ENCODE measurements at regions not wholly inside any gene's neighbourhood (a gene's known extent, or its start where the extent isn't known, plus 50 kb on each side); places are given as distances from the start of the nearest gene placed in this dataset.
A peak's percentile ranks its signal among the peaks of the same experiment; 100 is the strongest.

DNA sequence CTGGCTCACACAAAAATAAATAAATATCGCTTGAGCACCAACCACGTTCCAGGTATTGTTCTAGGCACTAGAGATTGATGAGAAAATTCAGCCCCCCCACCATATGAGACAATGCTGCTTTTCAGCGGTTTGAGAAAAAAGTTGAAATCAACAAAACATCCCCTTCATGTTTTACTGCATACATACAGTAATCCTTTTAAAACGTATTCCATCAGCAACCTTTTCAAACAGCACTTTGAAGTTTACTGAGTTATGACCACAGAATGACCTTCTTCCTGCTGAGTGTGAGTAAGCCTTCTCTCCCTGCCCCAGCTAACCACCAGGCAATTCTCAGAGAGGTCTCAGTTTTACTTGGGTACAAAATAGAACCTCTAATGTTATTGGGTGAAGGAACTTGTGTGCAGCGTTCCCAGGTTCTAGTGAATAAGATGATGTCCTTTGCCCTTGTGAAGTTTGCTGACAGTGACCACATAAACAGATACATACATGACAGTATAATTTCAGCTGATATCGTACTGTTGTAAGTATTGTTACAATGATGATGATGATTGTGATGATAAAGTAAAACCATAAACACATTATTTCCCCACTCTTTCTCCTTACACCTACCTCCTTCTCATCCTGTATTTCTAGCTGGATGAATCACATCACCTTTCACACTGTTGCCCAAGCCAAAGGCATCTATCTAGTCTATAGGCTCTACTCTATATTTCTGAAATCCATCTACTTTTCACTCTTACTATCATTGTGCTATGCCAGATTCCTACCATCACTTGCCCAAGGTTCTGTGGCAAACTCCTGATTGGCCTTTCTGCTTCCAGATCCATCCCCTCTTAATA is 124.4 kb upstream of the KRR1 start (continued):
- peak; percentile 93 for TF ChIP-seq FOSL2 (CRISPR knock-in tag; IDR thresholded peaks at IDR 0.05)
- no peak for TF ChIP-seq MBNL3 (CRISPR knock-in tag; conservative IDR thresholded peaks at IDR 0.05)
- no peak for TF ChIP-seq MTA1 (CRISPR knock-in tag; IDR thresholded peaks at IDR 0.05; ENCODE audit: borderline replicate concordance)
- TF ChIP-seq PLRG1 (conservative IDR thresholded peaks at IDR 0.05), result no peak
- TF ChIP-seq ZNF670 (CRISPR knock-in tag; IDR thresholded peaks at IDR 0.05; ENCODE audit: borderline replicate concordance), result no peak
- TF ChIP-seq ARID2 (CRISPR knock-in tag; IDR thresholded peaks at IDR 0.05; ENCODE audit: borderline replicate concordance), result no peak
- no peak for TF ChIP-seq KLF13 (CRISPR knock-in tag; IDR thresholded peaks at IDR 0.05)
- no peak for TF ChIP-seq CBX2 (IDR thresholded peaks at IDR 0.05; ENCODE audit: low read depth, low read length)
- no peak for TF ChIP-seq CBX2 (CRISPR knock-in tag; IDR thresholded peaks at IDR 0.05; ENCODE audit: low read depth)
- peak; percentile 48; the same call in 1 of the 2 replicates for TF ChIP-seq NR2C2 (CRISPR knock-in tag; IDR thresholded peaks at IDR 0.05; ENCODE audit: borderline replicate concordance)
- TF ChIP-seq ZFP1 (CRISPR knock-in tag; IDR thresholded peaks at IDR 0.05), result no peak
- no peak for TF ChIP-seq ZBTB2 (CRISPR knock-in tag; IDR thresholded peaks at IDR 0.05; ENCODE audit: low read depth)
- no peak for TF ChIP-seq AKAP8 (CRISPR knock-in tag; IDR thresholded peaks at IDR 0.05)
- no peak for TF ChIP-seq EEA1 (CRISPR knock-in tag; IDR thresholded peaks at IDR 0.05; ENCODE audit: borderline replicate concordance)
- TF ChIP-seq, protein P1, sequence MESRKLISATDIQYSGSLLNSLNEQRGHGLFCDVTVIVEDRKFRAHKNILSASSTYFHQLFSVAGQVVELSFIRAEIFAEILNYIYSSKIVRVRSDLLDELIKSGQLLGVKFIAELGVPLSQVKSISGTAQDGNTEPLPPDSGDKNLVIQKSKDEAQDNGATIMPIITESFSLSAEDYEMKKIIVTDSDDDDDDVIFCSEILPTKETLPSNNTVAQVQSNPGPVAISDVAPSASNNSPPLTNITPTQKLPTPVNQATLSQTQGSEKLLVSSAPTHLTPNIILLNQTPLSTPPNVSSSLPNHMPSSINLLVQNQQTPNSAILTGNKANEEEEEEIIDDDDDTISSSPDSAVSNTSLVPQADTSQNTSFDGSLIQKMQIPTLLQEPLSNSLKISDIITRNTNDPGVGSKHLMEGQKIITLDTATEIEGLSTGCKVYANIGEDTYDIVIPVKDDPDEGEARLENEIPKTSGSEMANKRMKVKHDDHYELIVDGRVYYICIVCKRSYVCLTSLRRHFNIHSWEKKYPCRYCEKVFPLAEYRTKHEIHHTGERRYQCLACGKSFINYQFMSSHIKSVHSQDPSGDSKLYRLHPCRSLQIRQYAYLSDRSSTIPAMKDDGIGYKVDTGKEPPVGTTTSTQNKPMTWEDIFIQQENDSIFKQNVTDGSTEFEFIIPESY (CRISPR knock-in tag; IDR thresholded peaks at IDR 0.05), result no peak
- TF ChIP-seq RBM39 (IDR thresholded peaks at IDR 0.05; ENCODE audit: low read depth, low read length, poor library complexity, severe bottlenecking), result no peak
- TF ChIP-seq, protein P2, sequence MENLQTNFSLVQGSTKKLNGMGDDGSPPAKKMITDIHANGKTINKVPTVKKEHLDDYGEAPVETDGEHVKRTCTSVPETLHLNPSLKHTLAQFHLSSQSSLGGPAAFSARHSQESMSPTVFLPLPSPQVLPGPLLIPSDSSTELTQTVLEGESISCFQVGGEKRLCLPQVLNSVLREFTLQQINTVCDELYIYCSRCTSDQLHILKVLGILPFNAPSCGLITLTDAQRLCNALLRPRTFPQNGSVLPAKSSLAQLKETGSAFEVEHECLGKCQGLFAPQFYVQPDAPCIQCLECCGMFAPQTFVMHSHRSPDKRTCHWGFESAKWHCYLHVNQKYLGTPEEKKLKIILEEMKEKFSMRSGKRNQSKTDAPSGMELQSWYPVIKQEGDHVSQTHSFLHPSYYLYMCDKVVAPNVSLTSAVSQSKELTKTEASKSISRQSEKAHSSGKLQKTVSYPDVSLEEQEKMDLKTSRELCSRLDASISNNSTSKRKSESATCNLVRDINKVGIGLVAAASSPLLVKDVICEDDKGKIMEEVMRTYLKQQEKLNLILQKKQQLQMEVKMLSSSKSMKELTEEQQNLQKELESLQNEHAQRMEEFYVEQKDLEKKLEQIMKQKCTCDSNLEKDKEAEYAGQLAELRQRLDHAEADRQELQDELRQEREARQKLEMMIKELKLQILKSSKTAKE (CRISPR knock-in tag; IDR thresholded peaks at IDR 0.05; ENCODE audit: borderline replicate concordance), result no peak
- no peak for TF ChIP-seq TSC22D2 (CRISPR knock-in tag; IDR thresholded peaks at IDR 0.05; ENCODE audit: borderline replicate concordance)
- no peak for TF ChIP-seq ZNF558 (CRISPR knock-in tag; IDR thresholded peaks at IDR 0.05; ENCODE audit: borderline replicate concordance)
- TF ChIP-seq HNF4A (CRISPR knock-in tag; IDR thresholded peaks at IDR 0.05), result peak; percentile 56; the same call in 1 of the 2 replicates
- TF ChIP-seq HOXA5 (CRISPR knock-in tag; IDR thresholded peaks at IDR 0.05), result no peak
- TF ChIP-seq SMARCE1 (IDR thresholded peaks at IDR 0.05; ENCODE audit: borderline replicate concordance), result no peak
- TF ChIP-seq ZNF354B (CRISPR knock-in tag; IDR thresholded peaks at IDR 0.05), result no peak
- 0 out of 2 replicates have a peak, but pooled peaks have one; percentile 13 for TF ChIP-seq SMC3 (IDR thresholded peaks at IDR 0.05; ENCODE audit: low read length)
- TF ChIP-seq, protein P3, sequence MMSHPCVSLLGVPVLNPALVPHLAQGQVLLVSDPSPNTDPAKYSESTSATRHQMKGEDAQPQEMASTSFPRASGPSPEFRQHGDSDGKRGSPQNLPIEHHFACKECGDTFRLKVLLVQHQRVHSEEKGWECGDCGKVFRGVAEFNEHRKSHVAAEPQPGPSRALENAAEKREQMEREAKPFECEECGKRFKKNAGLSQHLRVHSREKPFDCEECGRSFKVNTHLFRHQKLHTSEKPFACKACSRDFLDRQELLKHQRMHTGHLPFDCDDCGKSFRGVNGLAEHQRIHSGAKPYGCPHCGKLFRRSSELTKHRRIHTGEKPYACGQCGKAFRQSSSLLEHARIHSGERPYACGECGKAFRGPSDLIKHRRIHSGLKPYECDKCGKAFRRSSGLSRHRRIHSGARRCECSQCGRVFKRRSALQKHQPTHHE (CRISPR knock-in tag; IDR thresholded peaks at IDR 0.05; ENCODE audit: borderline replicate concordance), result no peak
